Trophoblast cell (in vitro differentiated cells and primary cell): ENCODE measurements at regions not wholly inside any gene's neighbourhood (a gene's known extent, or its start where the extent isn't known, plus 50 kb on each side); places are given as distances from the start of the nearest gene placed in this dataset.

Source experiments
- DNase-seq, 2 donors: peaks; one replicate each; pipeline ENCODE4 v3.0.0-alpha.2; 2016
- H2AFZ ChIP-seq: 2 replicates; pipeline ENCODE4 v1.6.1; 2013; ENCODE audit warnings: low read length, moderate library complexity, mild to moderate bottlenecking; ENCODE audit not compliant: insufficient read depth, poor library complexity
- H2AK5ac ChIP-seq: 2 replicates; pipeline ENCODE4 v1.6.1; 2013; ENCODE audit warnings: mild to moderate bottlenecking, low read length
- H2BK120ac ChIP-seq: 2 replicates; pipeline ENCODE4 v1.6.1; 2013; ENCODE audit warnings: low read length, mild to moderate bottlenecking, moderate library complexity; ENCODE audit not compliant: insufficient read depth, poor library complexity
- H2BK12ac ChIP-seq: 2 replicates; pipeline ENCODE4 v1.6.1; 2013; ENCODE audit warnings: mild to moderate bottlenecking, low read length, moderate library complexity
- H2BK5ac ChIP-seq: 2 replicates; pipeline ENCODE4 v1.6.1; 2013; ENCODE audit warnings: low read length, low read depth, moderate library complexity, mild to moderate bottlenecking; ENCODE audit not compliant: poor library complexity
- H3K14ac ChIP-seq: 2 replicates; pipeline ENCODE4 v1.6.1; 2013; ENCODE audit warnings: mild to moderate bottlenecking, low read length
- H3K18ac ChIP-seq: 2 replicates; pipeline ENCODE4 v1.6.1; 2013; ENCODE audit warnings: mild to moderate bottlenecking, low read length
- H3K23ac ChIP-seq: 2 replicates; pipeline ENCODE4 v1.6.1; 2013; ENCODE audit warnings: low read length
- H3K27ac ChIP-seq: 2 replicates; pipeline ENCODE4 v1.5.1; 2013; ENCODE audit warnings: low read depth, mild to moderate bottlenecking, inconsistent platforms, low read length, moderate library complexity
- H3K27me3 ChIP-seq: 2 replicates; pipeline ENCODE4 v1.6.1; 2013; ENCODE audit warnings: inconsistent platforms, mild to moderate bottlenecking, low read length, moderate library complexity; ENCODE audit not compliant: insufficient read depth
- H3K36me3 ChIP-seq, 2 experiments: 1 replicate in 1 of 2; 2 replicates in 1 of 2; pipeline ENCODE4 v1.6.1; 2013; ENCODE audit warnings: low read length in 2 of 2, mild to moderate bottlenecking in 2 of 2, moderate library complexity in 1 of 2; ENCODE audit not compliant: insufficient read depth in 2 of 2, control insufficient read depth in 1 of 2
- H3K4ac ChIP-seq: 2 replicates; pipeline ENCODE4 v1.6.1; 2013; ENCODE audit warnings: low read depth, mild to moderate bottlenecking, low read length, moderate library complexity
- H3K4me1 ChIP-seq, 2 experiments: 1 replicate in 1 of 2; 2 replicates in 1 of 2; pipeline ENCODE4 v1.6.1; 2013; ENCODE audit warnings: low read length in 2 of 2, mild to moderate bottlenecking in 2 of 2, moderate library complexity in 1 of 2; ENCODE audit not compliant: insufficient read depth in 2 of 2, control insufficient read depth in 1 of 2
- H3K4me2 ChIP-seq: 2 replicates; pipeline ENCODE4 v1.6.1; 2013; ENCODE audit warnings: inconsistent platforms, mild to moderate bottlenecking, low read length, moderate library complexity
- H3K4me3 ChIP-seq: 2 replicates; pipeline ENCODE4 v1.5.1; 2013; ENCODE audit warnings: mild to moderate bottlenecking, low read depth, low read length, inconsistent platforms
- H3K79me1 ChIP-seq: one replicate; pipeline ENCODE4 v1.6.1; 2013; ENCODE audit warnings: low read length
- H3K79me2 ChIP-seq: 2 replicates; pipeline ENCODE4 v1.6.1; 2013; ENCODE audit warnings: low read length, mild to moderate bottlenecking; ENCODE audit not compliant: control insufficient read depth, insufficient read depth, poor library complexity
- H3K9ac ChIP-seq: 2 replicates; pipeline ENCODE4 v1.6.1; 2013; ENCODE audit warnings: mild to moderate bottlenecking, low read length
- H3K9me3 ChIP-seq: 2 replicates; pipeline ENCODE4 v1.6.1; 2013; ENCODE audit warnings: low read depth, mild to moderate bottlenecking, control low read depth, inconsistent platforms, low read length; ENCODE audit not compliant: insufficient read depth
- H4K12ac ChIP-seq: 2 replicates; pipeline ENCODE4 v1.6.1; 2013; ENCODE audit warnings: low read depth, mild to moderate bottlenecking, low read length, moderate library complexity
- H4K8ac ChIP-seq: 2 replicates; pipeline ENCODE4 v1.6.1; 2013; ENCODE audit warnings: low read depth, mild to moderate bottlenecking, low read length, moderate library complexity
- H4K91ac ChIP-seq: one replicate; pipeline ENCODE4 v1.6.1; 2013; ENCODE audit warnings: low read depth, mild to moderate bottlenecking, low read length, moderate library complexity
- WGBS: extraction: QIAGEN DNeasy Blood & Tissue Kit; methylation state at CpG from one replicate; pipeline ENCODE4 v1.1.7; 2013; ENCODE audit warnings: missing lambda C conversion rate; ENCODE audit not compliant: insufficient read length, insufficient coverage; ENCODE audit errors: extremely low coverage; 5-methylcytosine and 5-hydroxymethylcytosine counted together

GRCh38 chr4:123110147-123110546, 187.8 kb upstream of the NUDT6 start:
- H2AK5ac ChIP-seq, result no peak overlapping the region
- no peak overlapping the region for H3K4me3 ChIP-seq
- H3K4me2 ChIP-seq, result no peak overlapping the region
- no peak overlapping the region for H3K18ac ChIP-seq
- H2BK5ac ChIP-seq, result no peak overlapping the region
- H4K91ac ChIP-seq, result no peak overlapping the region
- H3K36me3 ChIP-seq, result no peaks in the 10 kb centered on the region
- no peak overlapping the region for H2AFZ ChIP-seq
- H3K79me2 ChIP-seq, result no peaks in the 10 kb centered on the region
- no peak overlapping the region for H4K8ac ChIP-seq
- no peak overlapping the region for H3K4ac ChIP-seq
- no peak for DNase-seq
- H3K79me1 ChIP-seq, result no peaks in the 10 kb centered on the region
- H3K27me3 ChIP-seq, result no peaks in the 10 kb centered on the region
- no CpG with 5 or more reads among the region's 1 CpG for WGBS
- no peaks in the 10 kb centered on the region for H3K4me1 ChIP-seq
- H3K27ac ChIP-seq, result no peak overlapping the region
- no peak overlapping the region for H3K23ac ChIP-seq
- no peak overlapping the region for H3K14ac ChIP-seq
- H4K12ac ChIP-seq, result no peak overlapping the region
- H2BK120ac ChIP-seq, result no peak overlapping the region
- no peak overlapping the region for H3K9ac ChIP-seq
- H3K9me3 ChIP-seq, result no peaks in the 10 kb centered on the region
- H2BK12ac ChIP-seq, result no peak overlapping the region

- H3K27me3 ChIP-seq, result no peaks in the 10 kb centered on the region
- H2BK120ac ChIP-seq, result no peak overlapping the region
- H2BK5ac ChIP-seq, result no peak overlapping the region
- H2BK12ac ChIP-seq, result no peak overlapping the region
- H3K14ac ChIP-seq, result no peak overlapping the region
- H3K23ac ChIP-seq, result no peak overlapping the region
- no peak overlapping the region for H3K27ac ChIP-seq
- no peaks in the 10 kb centered on the region for H3K4me1 ChIP-seq
- no peak for DNase-seq
- no peak overlapping the region for H3K18ac ChIP-seq
- no peak overlapping the region for H2AFZ ChIP-seq
- H4K12ac ChIP-seq, result no peak overlapping the region
- no peak overlapping the region for H3K4me3 ChIP-seq
- no peaks in the 10 kb centered on the region for H3K36me3 ChIP-seq
- no CpG with 5 or more reads among the region's 2 CpGs for WGBS
- H3K79me1 ChIP-seq, result no peaks in the 10 kb centered on the region
- no peak overlapping the region for H3K9ac ChIP-seq
- H3K4ac ChIP-seq, result no peak overlapping the region
- no peaks in the 10 kb centered on the region for H3K79me2 ChIP-seq
- H3K4me2 ChIP-seq, result no peak overlapping the region
- H3K9me3 ChIP-seq, result peaks cover 4% of the 10 kb centered on the region
- H4K8ac ChIP-seq, result no peak overlapping the region
- no peak overlapping the region for H4K91ac ChIP-seq
- no peak overlapping the region for H2AK5ac ChIP-seq
Measured at GRCh38 chr4:123110685-123111084, 188.3 kb upstream of the NUDT6 start.

- no peak overlapping the region for H2AFZ ChIP-seq
- H3K9ac ChIP-seq, result no peak overlapping the region
- H3K79me2 ChIP-seq, result no peaks in the 10 kb centered on the region
- H3K4me3 ChIP-seq, result no peak overlapping the region
- no peak overlapping the region for H4K12ac ChIP-seq
- H2BK120ac ChIP-seq, result no peak overlapping the region
- H3K18ac ChIP-seq, result no peak overlapping the region
- no peak overlapping the region for H4K8ac ChIP-seq
- no peak overlapping the region for H2AK5ac ChIP-seq
- no peak overlapping the region for H3K23ac ChIP-seq
- H3K14ac ChIP-seq, result no peak overlapping the region
- H3K36me3 ChIP-seq, result no peaks in the 10 kb centered on the region
- no peak overlapping the region for H3K4ac ChIP-seq
- no peak overlapping the region for H2BK5ac ChIP-seq
- H3K4me1 ChIP-seq, result no peaks in the 10 kb centered on the region
- peaks cover 4% of the 10 kb centered on the region for H3K9me3 ChIP-seq
- H2BK12ac ChIP-seq, result no peak overlapping the region
- no peaks in the 10 kb centered on the region for H3K79me1 ChIP-seq
- no peak overlapping the region for H3K27ac ChIP-seq
- no peak overlapping the region for H3K4me2 ChIP-seq
- no peak overlapping the region for H4K91ac ChIP-seq
- H3K27me3 ChIP-seq, result no peaks in the 10 kb centered on the region
- WGBS, result no CpG with 5 or more reads among the region's 3 CpGs
- no peak for DNase-seq
Measured at GRCh38 chr4:123113155-123113554, 190.8 kb upstream of the NUDT6 start.

DNA sequence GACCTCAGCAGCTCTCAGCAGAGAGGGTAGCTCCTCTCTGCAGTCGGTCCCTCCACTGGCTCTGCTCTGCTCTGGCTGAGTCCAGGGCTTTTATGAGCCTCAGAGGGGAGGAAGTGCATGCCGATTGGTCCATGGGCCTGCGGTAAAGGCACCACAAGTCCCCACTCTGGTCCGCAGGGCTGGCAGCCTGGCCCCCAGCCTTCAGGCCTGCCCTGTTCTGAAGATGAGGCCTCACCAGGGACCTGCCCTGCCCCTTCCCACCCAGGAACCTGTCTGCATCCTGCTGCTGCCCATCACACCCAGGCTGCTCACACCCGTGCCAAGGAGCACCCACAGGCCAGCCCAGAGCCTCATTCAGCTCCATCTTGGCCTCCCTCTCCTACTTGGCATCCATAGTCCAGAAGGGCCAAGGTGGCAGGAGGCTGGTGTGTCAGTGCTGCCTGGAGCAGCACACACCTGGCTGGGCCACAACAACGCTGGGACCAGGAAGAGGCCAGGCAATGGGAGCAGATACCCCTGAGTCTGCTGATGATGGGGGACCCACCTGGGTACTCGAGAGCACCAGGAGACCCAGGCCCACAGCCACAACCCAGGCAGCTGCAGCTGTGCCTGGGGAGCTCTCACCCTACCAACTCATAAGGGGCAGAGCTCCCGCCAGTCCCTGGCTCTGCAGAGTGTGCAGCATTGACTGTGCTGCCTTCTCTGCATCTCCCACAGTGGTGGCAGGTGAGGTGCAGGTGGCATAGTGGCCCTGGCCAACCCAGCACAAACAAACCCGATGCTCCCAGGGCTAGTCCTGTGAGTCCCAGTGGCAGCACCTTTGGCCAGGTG, 191.9 kb upstream of the NUDT6 start:
- no peaks in the 10 kb centered on the region for H3K4me1 ChIP-seq
- no peak overlapping the region for H4K12ac ChIP-seq
- no peak for DNase-seq
- no peaks in the 10 kb centered on the region for H3K79me2 ChIP-seq
- H3K4ac ChIP-seq, result no peak overlapping the region
- H3K18ac ChIP-seq, result no peak overlapping the region
- H2AK5ac ChIP-seq, result no peak overlapping the region
- H3K27ac ChIP-seq, result no peak overlapping the region
- no peaks in the 10 kb centered on the region for H3K27me3 ChIP-seq
- H4K91ac ChIP-seq, result no peak overlapping the region
- no peak overlapping the region for H3K4me2 ChIP-seq
- H2BK12ac ChIP-seq, result no peak overlapping the region
- no CpG with 5 or more reads among the region's 9 CpGs for WGBS
- no peak overlapping the region for H2BK5ac ChIP-seq
- H3K79me1 ChIP-seq, result no peaks in the 10 kb centered on the region
- H3K9ac ChIP-seq, result no peak overlapping the region
- H4K8ac ChIP-seq, result no peak overlapping the region
- H2BK120ac ChIP-seq, result no peak overlapping the region
- no peak overlapping the region for H3K14ac ChIP-seq
- H3K36me3 ChIP-seq, result no peaks in the 10 kb centered on the region
- no peak overlapping the region for H2AFZ ChIP-seq
- no peak overlapping the region for H3K4me3 ChIP-seq
- H3K23ac ChIP-seq, result no peak overlapping the region
- peaks cover 4% of the 10 kb centered on the region for H3K9me3 ChIP-seq
